HG02798 (cell line): ENCODE measurements at regions not wholly inside any gene's neighbourhood (a gene's known extent, or its start where the extent isn't known, plus 50 kb on each side); places are given as distances from the start of the nearest gene placed in this dataset.

Experiments used
- ATAC-seq: cut with Tn5 transposase; IDR thresholded peaks from one replicate; pipeline ENCODE4 v1.9.1; 2021; ENCODE audit warnings: mild to moderate bottlenecking; ENCODE audit not compliant: unreplicated experiment, poor library complexity

- no peak for ATAC-seq
These were observed 268.3 kb downstream of the FBXO15 start for GRCh38 chr18:73879328-73879727.

GRCh38 chr18:73869182-73869581, 278.5 kb downstream of the FBXO15 start:
- no peak for ATAC-seq

GRCh38 chr18:73861771-73862170, 285.9 kb downstream of the FBXO15 start:
- ATAC-seq = no peak

GRCh38 chr18:73859837-73860397, 287.7 kb downstream of the FBXO15 start:
- ATAC-seq = no peak

- no peak for ATAC-seq
These were observed 294.7 kb downstream of the FBXO15 start for GRCh38 chr18:73852789-73853549.

- ATAC-seq = no peak
These were observed 296.9 kb downstream of the FBXO15 start for GRCh38 chr18:73850782-73851181.

- ATAC-seq = no peak
These were observed 299.0 kb downstream of the FBXO15 start for GRCh38 chr18:73848656-73849055.

- ATAC-seq = no peak
These were observed 304.2 kb downstream of the FBXO15 start for GRCh38 chr18:73843455-73843854.

- peak; percentile 83 for ATAC-seq
These were observed 304.7 kb downstream of the FBXO15 start for GRCh38 chr18:73842795-73843394.

- ATAC-seq = no peak
These were observed 306.0 kb downstream of the FBXO15 start for GRCh38 chr18:73841661-73842060.

GRCh38 chr18:73840319-73840945, 307.2 kb downstream of the FBXO15 start:
- ATAC-seq = no peak

- ATAC-seq = no peak
These were observed 308.2 kb downstream of the FBXO15 start for GRCh38 chr18:73839441-73839840.

- no peak for ATAC-seq
These were observed 309.5 kb downstream of the FBXO15 start for GRCh38 chr18:73838107-73838506.

GRCh38 chr18:73835656-73836364, 311.8 kb downstream of the FBXO15 start:
- ATAC-seq = no peak

- no peak for ATAC-seq
These were observed 312.6 kb downstream of the FBXO15 start for GRCh38 chr18:73835039-73835438.

GRCh38 chr18:73831688-73832087, 315.9 kb downstream of the FBXO15 start:
- ATAC-seq = no peak

GRCh38 chr18:73829146-73829545, 318.5 kb downstream of the FBXO15 start:
- ATAC-seq = no peak

GRCh38 chr18:73827801-73828200, 319.8 kb downstream of the FBXO15 start:
- no peak for ATAC-seq

GRCh38 chr18:73826098-73826497, 321.5 kb downstream of the FBXO15 start:
- ATAC-seq = no peak

GRCh38 chr18:73824671-73825070, 323.0 kb downstream of the FBXO15 start:
- ATAC-seq = no peak

GRCh38 chr18:73812423-73812822, 335.2 kb downstream of the FBXO15 start:
- ATAC-seq = no peak
